ENCODE measurements at regions not wholly inside any gene's neighbourhood (a gene's known extent, or its start where the extent isn't known, plus 50 kb on each side); places are given as distances from the start of the nearest gene placed in this dataset.

DNA sequence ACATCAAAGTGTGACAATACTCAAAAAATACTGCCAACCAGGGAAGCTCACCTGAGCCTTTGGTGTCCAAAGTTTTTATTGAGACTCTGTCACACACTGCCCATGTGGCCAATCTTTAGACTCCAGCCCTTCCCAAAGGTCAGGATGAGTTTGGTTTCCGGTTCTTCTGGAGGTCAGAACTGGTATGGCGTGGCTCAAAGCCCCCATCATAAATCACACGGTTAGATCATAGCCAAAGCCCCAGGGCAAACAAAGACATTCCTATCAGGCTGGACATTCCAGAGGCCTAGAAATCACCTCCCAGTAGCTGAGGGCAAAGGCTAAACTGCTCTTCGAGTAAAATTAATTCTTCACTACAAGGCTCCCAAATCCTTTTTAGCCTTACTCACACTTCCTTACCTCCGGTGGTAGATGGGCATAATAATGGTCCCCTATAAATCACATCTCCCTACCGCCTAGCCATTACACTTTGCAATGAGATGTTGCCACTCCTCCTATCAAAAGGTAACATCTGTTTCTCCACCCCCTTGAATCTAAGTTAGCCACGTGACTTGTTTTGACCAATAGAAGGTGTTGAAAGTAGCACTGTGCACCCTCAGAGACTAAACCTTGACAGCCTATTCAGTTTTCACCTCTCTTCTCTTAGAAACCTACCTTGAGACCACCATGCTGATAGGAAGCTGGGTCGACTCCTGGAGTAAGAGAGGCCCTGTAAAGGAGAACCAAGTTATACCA lies 137.8 kb upstream of the DUSP21 start (continued):
- TF ChIP-seq, protein P1, sequence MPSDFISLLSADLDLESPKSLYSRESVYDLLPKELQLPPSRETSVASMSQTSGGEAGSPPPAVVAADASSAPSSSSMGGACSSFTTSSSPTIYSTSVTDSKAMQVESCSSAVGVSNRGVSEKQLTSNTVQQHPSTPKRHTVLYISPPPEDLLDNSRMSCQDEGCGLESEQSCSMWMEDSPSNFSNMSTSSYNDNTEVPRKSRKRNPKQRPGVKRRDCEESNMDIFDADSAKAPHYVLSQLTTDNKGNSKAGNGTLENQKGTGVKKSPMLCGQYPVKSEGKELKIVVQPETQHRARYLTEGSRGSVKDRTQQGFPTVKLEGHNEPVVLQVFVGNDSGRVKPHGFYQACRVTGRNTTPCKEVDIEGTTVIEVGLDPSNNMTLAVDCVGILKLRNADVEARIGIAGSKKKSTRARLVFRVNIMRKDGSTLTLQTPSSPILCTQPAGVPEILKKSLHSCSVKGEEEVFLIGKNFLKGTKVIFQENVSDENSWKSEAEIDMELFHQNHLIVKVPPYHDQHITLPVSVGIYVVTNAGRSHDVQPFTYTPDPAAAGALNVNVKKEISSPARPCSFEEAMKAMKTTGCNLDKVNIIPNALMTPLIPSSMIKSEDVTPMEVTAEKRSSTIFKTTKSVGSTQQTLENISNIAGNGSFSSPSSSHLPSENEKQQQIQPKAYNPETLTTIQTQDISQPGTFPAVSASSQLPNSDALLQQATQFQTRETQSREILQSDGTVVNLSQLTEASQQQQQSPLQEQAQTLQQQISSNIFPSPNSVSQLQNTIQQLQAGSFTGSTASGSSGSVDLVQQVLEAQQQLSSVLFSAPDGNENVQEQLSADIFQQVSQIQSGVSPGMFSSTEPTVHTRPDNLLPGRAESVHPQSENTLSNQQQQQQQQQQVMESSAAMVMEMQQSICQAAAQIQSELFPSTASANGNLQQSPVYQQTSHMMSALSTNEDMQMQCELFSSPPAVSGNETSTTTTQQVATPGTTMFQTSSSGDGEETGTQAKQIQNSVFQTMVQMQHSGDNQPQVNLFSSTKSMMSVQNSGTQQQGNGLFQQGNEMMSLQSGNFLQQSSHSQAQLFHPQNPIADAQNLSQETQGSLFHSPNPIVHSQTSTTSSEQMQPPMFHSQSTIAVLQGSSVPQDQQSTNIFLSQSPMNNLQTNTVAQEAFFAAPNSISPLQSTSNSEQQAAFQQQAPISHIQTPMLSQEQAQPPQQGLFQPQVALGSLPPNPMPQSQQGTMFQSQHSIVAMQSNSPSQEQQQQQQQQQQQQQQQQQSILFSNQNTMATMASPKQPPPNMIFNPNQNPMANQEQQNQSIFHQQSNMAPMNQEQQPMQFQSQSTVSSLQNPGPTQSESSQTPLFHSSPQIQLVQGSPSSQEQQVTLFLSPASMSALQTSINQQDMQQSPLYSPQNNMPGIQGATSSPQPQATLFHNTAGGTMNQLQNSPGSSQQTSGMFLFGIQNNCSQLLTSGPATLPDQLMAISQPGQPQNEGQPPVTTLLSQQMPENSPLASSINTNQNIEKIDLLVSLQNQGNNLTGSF (CRISPR knock-in tag; IDR thresholded peaks at IDR 0.05) = no peak
- TF ChIP-seq DPF2 (CRISPR knock-in tag; IDR thresholded peaks at IDR 0.05; ENCODE audit: borderline replicate concordance, low read depth) (peak; percentile 53; the same call in 1 of the 2 replicates), ZNF607 (CRISPR knock-in tag; IDR thresholded peaks at IDR 0.05; ENCODE audit: borderline replicate concordance) (no peak), SOX13 (IDR thresholded peaks at IDR 0.05) (no peak), SOX13 (CRISPR knock-in tag; conservative IDR thresholded peaks at IDR 0.05 in 1 of 2, IDR thresholded peaks at IDR 0.05 in 1 of 2) (no peak; a peak in 1 of 4 replicates), ZNF260 (CRISPR knock-in tag; IDR thresholded peaks at IDR 0.05; ENCODE audit: borderline replicate concordance, low read depth) (no peak), YEATS2 (CRISPR knock-in tag; IDR thresholded peaks at IDR 0.05; ENCODE audit: borderline replicate concordance) (no peak), SALL2 (CRISPR knock-in tag; IDR thresholded peaks at IDR 0.05) (no peak), KLF11 (CRISPR knock-in tag; IDR thresholded peaks at IDR 0.05) (no peak), KLF15 (CRISPR knock-in tag; IDR thresholded peaks at IDR 0.05; ENCODE audit: borderline replicate concordance) (no peak), STAG1 (CRISPR knock-in tag; IDR thresholded peaks at IDR 0.05) (no peak)
- TF ChIP-seq, protein P2, sequence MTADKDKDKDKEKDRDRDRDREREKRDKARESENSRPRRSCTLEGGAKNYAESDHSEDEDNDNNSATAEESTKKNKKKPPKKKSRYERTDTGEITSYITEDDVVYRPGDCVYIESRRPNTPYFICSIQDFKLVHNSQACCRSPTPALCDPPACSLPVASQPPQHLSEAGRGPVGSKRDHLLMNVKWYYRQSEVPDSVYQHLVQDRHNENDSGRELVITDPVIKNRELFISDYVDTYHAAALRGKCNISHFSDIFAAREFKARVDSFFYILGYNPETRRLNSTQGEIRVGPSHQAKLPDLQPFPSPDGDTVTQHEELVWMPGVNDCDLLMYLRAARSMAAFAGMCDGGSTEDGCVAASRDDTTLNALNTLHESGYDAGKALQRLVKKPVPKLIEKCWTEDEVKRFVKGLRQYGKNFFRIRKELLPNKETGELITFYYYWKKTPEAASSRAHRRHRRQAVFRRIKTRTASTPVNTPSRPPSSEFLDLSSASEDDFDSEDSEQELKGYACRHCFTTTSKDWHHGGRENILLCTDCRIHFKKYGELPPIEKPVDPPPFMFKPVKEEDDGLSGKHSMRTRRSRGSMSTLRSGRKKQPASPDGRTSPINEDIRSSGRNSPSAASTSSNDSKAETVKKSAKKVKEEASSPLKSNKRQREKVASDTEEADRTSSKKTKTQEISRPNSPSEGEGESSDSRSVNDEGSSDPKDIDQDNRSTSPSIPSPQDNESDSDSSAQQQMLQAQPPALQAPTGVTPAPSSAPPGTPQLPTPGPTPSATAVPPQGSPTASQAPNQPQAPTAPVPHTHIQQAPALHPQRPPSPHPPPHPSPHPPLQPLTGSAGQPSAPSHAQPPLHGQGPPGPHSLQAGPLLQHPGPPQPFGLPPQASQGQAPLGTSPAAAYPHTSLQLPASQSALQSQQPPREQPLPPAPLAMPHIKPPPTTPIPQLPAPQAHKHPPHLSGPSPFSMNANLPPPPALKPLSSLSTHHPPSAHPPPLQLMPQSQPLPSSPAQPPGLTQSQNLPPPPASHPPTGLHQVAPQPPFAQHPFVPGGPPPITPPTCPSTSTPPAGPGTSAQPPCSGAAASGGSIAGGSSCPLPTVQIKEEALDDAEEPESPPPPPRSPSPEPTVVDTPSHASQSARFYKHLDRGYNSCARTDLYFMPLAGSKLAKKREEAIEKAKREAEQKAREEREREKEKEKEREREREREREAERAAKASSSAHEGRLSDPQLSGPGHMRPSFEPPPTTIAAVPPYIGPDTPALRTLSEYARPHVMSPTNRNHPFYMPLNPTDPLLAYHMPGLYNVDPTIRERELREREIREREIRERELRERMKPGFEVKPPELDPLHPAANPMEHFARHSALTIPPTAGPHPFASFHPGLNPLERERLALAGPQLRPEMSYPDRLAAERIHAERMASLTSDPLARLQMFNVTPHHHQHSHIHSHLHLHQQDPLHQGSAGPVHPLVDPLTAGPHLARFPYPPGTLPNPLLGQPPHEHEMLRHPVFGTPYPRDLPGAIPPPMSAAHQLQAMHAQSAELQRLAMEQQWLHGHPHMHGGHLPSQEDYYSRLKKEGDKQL (CRISPR knock-in tag; IDR thresholded peaks at IDR 0.05; ENCODE audit: low read depth) = no peak
- TF ChIP-seq, protein P3, sequence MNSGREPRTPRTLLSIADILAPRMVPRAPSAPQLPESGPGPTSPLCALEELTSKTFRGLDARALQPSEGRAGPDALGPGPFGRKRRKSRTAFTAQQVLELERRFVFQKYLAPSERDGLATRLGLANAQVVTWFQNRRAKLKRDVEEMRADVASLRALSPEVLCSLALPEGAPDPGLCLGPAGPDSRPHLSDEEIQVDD (CRISPR knock-in tag; IDR thresholded peaks at IDR 0.05; ENCODE audit: borderline replicate concordance) = no peak
- TF ChIP-seq, protein P4, sequence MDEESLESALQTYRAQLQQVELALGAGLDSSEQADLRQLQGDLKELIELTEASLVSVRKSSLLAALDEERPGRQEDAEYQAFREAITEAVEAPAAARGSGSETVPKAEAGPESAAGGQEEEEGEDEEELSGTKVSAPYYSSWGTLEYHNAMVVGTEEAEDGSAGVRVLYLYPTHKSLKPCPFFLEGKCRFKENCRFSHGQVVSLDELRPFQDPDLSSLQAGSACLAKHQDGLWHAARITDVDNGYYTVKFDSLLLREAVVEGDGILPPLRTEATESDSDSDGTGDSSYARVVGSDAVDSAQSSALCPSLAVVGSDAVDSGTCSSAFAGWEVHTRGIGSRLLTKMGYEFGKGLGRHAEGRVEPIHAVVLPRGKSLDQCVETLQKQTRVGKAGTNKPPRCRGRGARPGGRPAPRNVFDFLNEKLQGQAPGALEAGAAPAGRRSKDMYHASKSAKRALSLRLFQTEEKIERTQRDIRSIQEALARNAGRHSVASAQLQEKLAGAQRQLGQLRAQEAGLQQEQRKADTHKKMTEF (CRISPR knock-in tag; IDR thresholded peaks at IDR 0.05) = no peak

Measured in HepG2 (cell line).